Suprapubic skin (tissue), 3 donors: ENCODE measurements at regions not wholly inside any gene's neighbourhood (a gene's known extent, or its start where the extent isn't known, plus 50 kb on each side); places are given as distances from the start of the nearest gene placed in this dataset.

Experiments
- CTCF ChIP-seq, 2 donors: fragments of 200-600 bp in 1 of 2; fragments of 450-650 bp in 1 of 2; sonication (generic) in 1 of 2; IDR thresholded peaks; one replicate each; pipeline ENCODE4 v1.5.1; 2016 to 2019; ENCODE audit warnings: antibody characterized with exemption in 2 of 2, mild to moderate bottlenecking in 1 of 2, moderate library complexity in 1 of 2
- POLR2A ChIP-seq, 2 donors: fragments of 450-650 bp; IDR thresholded peaks; one replicate each; pipeline ENCODE4 v1.6.1; 2017; ENCODE audit warnings: antibody characterized with exemption in 2 of 2, mild to moderate bottlenecking in 2 of 2, moderate library complexity in 2 of 2

GRCh38 chr10:51012073-51012472 is 62.2 kb upstream of the PRKG1 start:
- TF ChIP-seq POLR2A (IDR thresholded peaks at IDR 0.05) = no peak
- TF ChIP-seq CTCF (IDR thresholded peaks at IDR 0.05) = no peak
